HEK293 (cell line): ENCODE measurements at regions not wholly inside any gene's neighbourhood (a gene's known extent, or its start where the extent isn't known, plus 50 kb on each side); places are given as distances from the start of the nearest gene placed in this dataset.

ENCODE experiments used
- CTCF ChIA-PET: fragments of 350-600 bp; formaldehyde crosslinking; extraction: SDS; loops from one replicate; lab custom pipeline; 2021; ENCODE audit warnings: antibody characterized with exemption; lab: Yijun Ruan, JAX
- POLR2A ChIA-PET: fragments of 300-600 bp; formaldehyde crosslinking; extraction: SDS; loops from one replicate; lab custom pipeline; 2020; ENCODE audit warnings: antibody characterized with exemption, inconsistent platforms; lab: Yijun Ruan, JAX
- H3K27ac ChIP-seq: fragments of 200-500 bp; sonication (Bioruptor generic); 2 replicates; pipeline ENCODE4 v1.5.1; 2014; ENCODE audit warnings: low read depth, low read length, control low read depth, inconsistent platforms; ENCODE audit errors: extremely low read depth
- H3K36me3 ChIP-seq, 2 experiments: fragments of 200-500 bp in 1 of 2; sonication (Bioruptor generic) in 1 of 2; 1 replicate in 1 of 2; 2 replicates in 1 of 2; pipeline ENCODE4 v1.5.1; 2014 to 2017; ENCODE audit warnings: inconsistent platforms in 2 of 2, low read length in 2 of 2; ENCODE audit not compliant: control insufficient read depth in 2 of 2, insufficient read depth in 1 of 2
- H3K4me1 ChIP-seq: fragments of 200-500 bp; sonication (Bioruptor generic); 2 replicates; pipeline ENCODE4 v1.5.1; 2014; ENCODE audit warnings: mild to moderate bottlenecking, low read length, inconsistent platforms; ENCODE audit not compliant: control insufficient read depth, insufficient read depth
- H3K4me3 ChIP-seq: 2 replicates; pipeline ENCODE4 v1.5.1; 2011; ENCODE audit warnings: low read depth, mild to moderate bottlenecking, control low read depth, low read length, moderate library complexity
- H3K9me3 ChIP-seq: fragments of 200-500 bp; sonication (Bioruptor generic); 2 replicates; pipeline ENCODE4 v1.5.1; 2014; ENCODE audit warnings: low read depth, low read length, inconsistent platforms; ENCODE audit not compliant: control insufficient read depth, insufficient read depth
- FEZF1 ChIP-seq: fragments of 450-650 bp; formaldehyde crosslinking; IDR thresholded peaks from 2 replicates; pipeline ENCODE4 v1.5.1; 2016; ENCODE audit warnings: missing biosample characterization, missing genetic modification characterization
- GLIS1 ChIP-seq: fragments of 450-650 bp; formaldehyde crosslinking; IDR thresholded peaks from 2 replicates; pipeline ENCODE4 v1.5.1; 2016; ENCODE audit warnings: missing biosample characterization, missing genetic modification characterization
- HOXA7 ChIP-seq: sonication (generic); formaldehyde crosslinking; IDR thresholded peaks from 2 replicates; pipeline ENCODE4 v1.8.1; 2022; ENCODE audit warnings: missing genetic modification reagents, borderline replicate concordance
- OSR2 ChIP-seq: fragments of 450-650 bp; formaldehyde crosslinking; IDR thresholded peaks from 2 replicates; pipeline ENCODE4 v1.5.1; 2016; ENCODE audit warnings: missing biosample characterization, missing genetic modification characterization
- PRDM1 ChIP-seq: fragments of 450-650 bp; formaldehyde crosslinking; IDR thresholded peaks from 2 replicates; pipeline ENCODE4; 2016; ENCODE audit warnings: missing biosample characterization, missing genetic modification characterization
- TCF7L2 ChIP-seq: IDR thresholded peaks from 2 replicates; pipeline ENCODE4 v1.6.1; 2011; ENCODE audit warnings: low read depth, mild to moderate bottlenecking, inconsistent platforms, low read length, moderate library complexity, borderline replicate concordance
- WT1 ChIP-seq: fragments of 450-650 bp; formaldehyde crosslinking; IDR thresholded peaks from 2 replicates; pipeline ENCODE4 v1.5.1; 2016; ENCODE audit warnings: missing biosample characterization, missing genetic modification characterization
- ZBTB21 ChIP-seq: fragments of 450-650 bp; formaldehyde crosslinking; IDR thresholded peaks from 2 replicates; pipeline ENCODE4 v1.5.1; 2017; ENCODE audit warnings: missing biosample characterization, missing genetic modification characterization
- ZBTB7A ChIP-seq: fragments of 450-650 bp; formaldehyde crosslinking; IDR thresholded peaks from 2 replicates; pipeline ENCODE4 v1.5.1; 2016; ENCODE audit warnings: low read depth, missing biosample characterization, missing genetic modification characterization
- ZFP69B ChIP-seq: fragments of 450-650 bp; formaldehyde crosslinking; IDR thresholded peaks from 2 replicates; pipeline ENCODE4 v1.5.1; 2016; ENCODE audit warnings: missing biosample characterization, missing genetic modification characterization
- ZIC2 ChIP-seq: fragments of 450-650 bp; formaldehyde crosslinking; IDR thresholded peaks from 2 replicates; pipeline ENCODE4 v1.5.1; 2016; ENCODE audit warnings: missing biosample characterization, missing genetic modification characterization
- ZNF112 ChIP-seq: fragments of 450-650 bp; formaldehyde crosslinking; IDR thresholded peaks from 2 replicates; pipeline ENCODE4 v1.5.0; 2017; ENCODE audit warnings: missing biosample characterization, missing genetic modification characterization
- ZNF24 ChIP-seq: fragments of 450-650 bp; formaldehyde crosslinking; IDR thresholded peaks from 2 replicates; pipeline ENCODE4 v1.5.1; 2016; ENCODE audit warnings: missing biosample characterization, missing genetic modification characterization
- ZNF311 ChIP-seq: fragments of 450-650 bp; formaldehyde crosslinking; IDR thresholded peaks from 2 replicates; pipeline ENCODE4 v1.5.1; 2017; ENCODE audit warnings: missing biosample characterization, missing genetic modification characterization, borderline replicate concordance
- ZNF335 ChIP-seq: fragments of 450-650 bp; formaldehyde crosslinking; conservative IDR thresholded peaks from 2 replicates; pipeline ENCODE4 v1.5.1; 2016; ENCODE audit warnings: missing biosample characterization, missing genetic modification characterization
- ZNF660 ChIP-seq: fragments of 450-650 bp; IDR thresholded peaks from 2 replicates; pipeline ENCODE4 v1.5.1; 2018; ENCODE audit warnings: missing biosample characterization, mild to moderate bottlenecking, missing genetic modification characterization
- ZNF664 ChIP-seq: fragments of 450-650 bp; formaldehyde crosslinking; IDR thresholded peaks from 2 replicates; pipeline ENCODE4 v1.5.1; 2016; ENCODE audit warnings: missing biosample characterization, missing genetic modification characterization
- ZNF747 ChIP-seq: fragments of 450-650 bp; formaldehyde crosslinking; IDR thresholded peaks from 2 replicates; pipeline ENCODE4 v1.5.1; 2016; ENCODE audit warnings: missing biosample characterization, missing genetic modification characterization
- ZNF837 ChIP-seq: fragments of 450-650 bp; formaldehyde crosslinking; IDR thresholded peaks from 2 replicates; pipeline ENCODE4 v1.5.1; 2016; ENCODE audit warnings: missing biosample characterization, missing genetic modification characterization
- ZSCAN23 ChIP-seq: fragments of 450-650 bp; formaldehyde crosslinking; IDR thresholded peaks from 2 replicates; pipeline ENCODE4 v1.5.1; 2016; ENCODE audit warnings: missing biosample characterization, missing genetic modification characterization
- TF ChIP-seq, protein P1 (sequence below): fragments of 450-650 bp; formaldehyde crosslinking; IDR thresholded peaks from 2 replicates; pipeline ENCODE4 v1.5.1; 2016; ENCODE audit warnings: missing biosample characterization, missing genetic modification characterization
- TF ChIP-seq, protein P2 (sequence below): fragments of 450-650 bp; formaldehyde crosslinking; IDR thresholded peaks from 2 replicates; pipeline ENCODE4 v1.5.1; 2016; ENCODE audit warnings: missing biosample characterization, missing genetic modification characterization
- TF ChIP-seq, protein P3 (sequence below): fragments of 450-650 bp; formaldehyde crosslinking; IDR thresholded peaks from 2 replicates; pipeline ENCODE4 v1.5.1; 2017; ENCODE audit warnings: missing biosample characterization, missing genetic modification characterization

DNA sequence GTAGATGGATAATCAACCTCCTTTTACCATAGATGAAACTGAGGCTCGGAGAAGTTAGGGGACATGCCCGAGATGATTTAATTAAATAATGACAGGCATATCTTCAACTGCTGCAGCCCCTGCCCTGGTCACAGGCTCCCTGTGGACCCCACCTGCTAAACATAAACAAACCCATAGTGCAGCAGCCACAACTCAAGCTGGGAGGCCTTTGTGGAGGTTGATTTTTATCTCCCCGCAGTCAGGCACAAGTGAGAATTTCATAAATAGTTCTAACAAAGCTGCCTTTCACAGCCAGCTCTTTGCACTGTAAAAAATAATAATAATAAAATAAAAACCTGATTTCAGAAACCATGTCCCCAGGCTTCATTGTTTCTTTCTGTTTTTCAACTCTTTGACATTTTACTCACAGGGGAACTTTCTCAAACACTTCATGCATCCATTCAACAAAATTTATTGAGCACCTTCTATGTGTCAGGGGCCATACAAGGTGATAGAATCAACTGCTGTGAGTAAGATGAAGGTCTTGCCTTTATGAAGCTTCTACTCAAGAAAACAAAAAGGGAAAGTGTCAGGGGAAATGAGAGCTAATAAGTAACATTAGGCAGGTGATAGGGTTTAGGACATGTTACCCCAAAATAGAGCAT is 393.6 kb upstream of the PROK2 start:
- Histone ChIP-seq H3K4me1 (peaks cover 5% of the 10 kb centered on the region), H3K9me3 (no peaks in the 10 kb centered on the region), H3K27ac (no peak overlapping the region; the same call in 1 of the 2 replicates), H3K36me3 (no peaks in the 10 kb centered on the region), H3K4me3 (no peak overlapping the region)
- CTCF ChIA-PET = interaction anchor here (0.5 to 0.6 kb wide), 2 partner anchors 8 to 9 kb away, joined by 4 to 5 read pairs; no protein-coding TSS in a partner anchor
- POLR2A ChIA-PET = no interaction called here
- peak; percentile 84 for TF ChIP-seq GLIS1
- no peak for TF ChIP-seq ZBTB21
- TF ChIP-seq ZNF112 (tag by site-specific recombination) = no peak
- TF ChIP-seq, protein P1, sequence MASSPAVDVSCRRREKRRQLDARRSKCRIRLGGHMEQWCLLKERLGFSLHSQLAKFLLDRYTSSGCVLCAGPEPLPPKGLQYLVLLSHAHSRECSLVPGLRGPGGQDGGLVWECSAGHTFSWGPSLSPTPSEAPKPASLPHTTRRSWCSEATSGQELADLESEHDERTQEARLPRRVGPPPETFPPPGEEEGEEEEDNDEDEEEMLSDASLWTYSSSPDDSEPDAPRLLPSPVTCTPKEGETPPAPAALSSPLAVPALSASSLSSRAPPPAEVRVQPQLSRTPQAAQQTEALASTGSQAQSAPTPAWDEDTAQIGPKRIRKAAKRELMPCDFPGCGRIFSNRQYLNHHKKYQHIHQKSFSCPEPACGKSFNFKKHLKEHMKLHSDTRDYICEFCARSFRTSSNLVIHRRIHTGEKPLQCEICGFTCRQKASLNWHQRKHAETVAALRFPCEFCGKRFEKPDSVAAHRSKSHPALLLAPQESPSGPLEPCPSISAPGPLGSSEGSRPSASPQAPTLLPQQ (tag by site-specific recombination) = peak; percentile 86
- TF ChIP-seq ZSCAN23 (tag by site-specific recombination) = no peak
- TF ChIP-seq ZNF311 = no peak
- TF ChIP-seq, protein P2, sequence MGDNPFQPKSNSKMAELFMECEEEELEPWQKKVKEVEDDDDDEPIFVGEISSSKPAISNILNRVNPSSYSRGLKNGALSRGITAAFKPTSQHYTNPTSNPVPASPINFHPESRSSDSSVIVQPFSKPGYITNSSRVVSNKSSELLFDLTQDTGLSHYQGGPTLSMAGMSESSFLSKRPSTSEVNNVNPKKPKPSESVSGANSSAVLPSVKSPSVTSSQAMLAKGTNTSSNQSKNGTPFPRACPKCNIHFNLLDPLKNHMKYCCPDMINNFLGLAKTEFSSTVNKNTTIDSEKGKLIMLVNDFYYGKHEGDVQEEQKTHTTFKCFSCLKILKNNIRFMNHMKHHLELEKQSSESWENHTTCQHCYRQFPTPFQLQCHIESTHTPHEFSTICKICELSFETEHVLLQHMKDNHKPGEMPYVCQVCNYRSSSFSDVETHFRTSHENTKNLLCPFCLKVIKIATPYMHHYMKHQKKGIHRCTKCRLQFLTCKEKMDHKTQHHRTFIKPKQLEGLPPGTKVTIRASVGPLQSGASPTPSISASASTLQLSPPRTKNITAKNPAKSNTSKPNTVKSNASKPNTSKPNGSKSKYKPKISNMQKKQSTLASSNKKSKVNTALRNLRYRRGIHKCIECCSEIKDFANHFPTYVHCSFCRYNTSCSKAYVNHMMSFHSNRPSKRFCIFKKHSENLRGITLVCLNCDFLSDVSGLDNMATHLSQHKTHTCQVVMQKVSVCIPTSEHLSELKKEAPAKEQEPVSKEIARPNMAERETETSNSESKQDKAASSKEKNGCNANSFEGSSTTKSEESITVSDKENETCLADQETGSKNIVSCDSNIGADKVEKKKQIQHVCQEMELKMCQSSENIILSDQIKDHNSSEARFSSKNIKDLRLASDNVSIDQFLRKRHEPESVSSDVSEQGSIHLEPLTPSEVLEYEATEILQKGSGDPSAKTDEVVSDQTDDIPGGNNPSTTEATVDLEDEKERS (tag by site-specific recombination) = no peak
- TF ChIP-seq ZNF335 (tag by site-specific recombination) = peak; percentile 49
- TF ChIP-seq ZNF747 (tag by site-specific recombination) = no peak
- peak; percentile 69; the same call in 1 of the 2 replicates for TF ChIP-seq ZNF664 (tag by site-specific recombination)
- no peak for TF ChIP-seq ZNF24 (tag by site-specific recombination)
- peak; percentile 94 for TF ChIP-seq ZIC2 (tag by site-specific recombination)
- TF ChIP-seq ZFP69B = peak; percentile 48; the same call in 1 of the 2 replicates
- TF ChIP-seq ZNF837 (tag by site-specific recombination) = no peak
- TF ChIP-seq OSR2 (tag by site-specific recombination) = peak; percentile 34; the same call in 1 of the 2 replicates
- no peak for TF ChIP-seq ZBTB7A (tag by site-specific recombination)
- TF ChIP-seq ZNF660 (tag by site-specific recombination) = peak; percentile 93
- TF ChIP-seq, protein P3, sequence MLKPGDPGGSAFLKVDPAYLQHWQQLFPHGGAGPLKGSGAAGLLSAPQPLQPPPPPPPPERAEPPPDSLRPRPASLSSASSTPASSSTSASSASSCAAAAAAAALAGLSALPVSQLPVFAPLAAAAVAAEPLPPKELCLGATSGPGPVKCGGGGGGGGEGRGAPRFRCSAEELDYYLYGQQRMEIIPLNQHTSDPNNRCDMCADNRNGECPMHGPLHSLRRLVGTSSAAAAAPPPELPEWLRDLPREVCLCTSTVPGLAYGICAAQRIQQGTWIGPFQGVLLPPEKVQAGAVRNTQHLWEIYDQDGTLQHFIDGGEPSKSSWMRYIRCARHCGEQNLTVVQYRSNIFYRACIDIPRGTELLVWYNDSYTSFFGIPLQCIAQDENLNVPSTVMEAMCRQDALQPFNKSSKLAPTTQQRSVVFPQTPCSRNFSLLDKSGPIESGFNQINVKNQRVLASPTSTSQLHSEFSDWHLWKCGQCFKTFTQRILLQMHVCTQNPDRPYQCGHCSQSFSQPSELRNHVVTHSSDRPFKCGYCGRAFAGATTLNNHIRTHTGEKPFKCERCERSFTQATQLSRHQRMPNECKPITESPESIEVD (tag by site-specific recombination) = 0 out of 2 replicates have a peak, but pooled peaks have one; percentile 24
- TF ChIP-seq TCF7L2 = peak; percentile 43; the same call in 1 of the 2 replicates
- TF ChIP-seq PRDM1 (tag by site-specific recombination) = no peak
- TF ChIP-seq HOXA7 (CRISPR knock-in tag) = no peak
- TF ChIP-seq FEZF1 (tag by site-specific recombination) = peak; percentile 46
- TF ChIP-seq WT1 = no peak
